IMR-90 (cell line): ENCODE measurements at regions not wholly inside any gene's neighbourhood (a gene's known extent, or its start where the extent isn't known, plus 50 kb on each side); places are given as distances from the start of the nearest gene placed in this dataset.
A peak's percentile ranks its signal among the peaks of the same experiment; 100 is the strongest.

ENCODE experiments used
- ATAC-seq: fragments of 200-7000 bp; cut with Tn5 transposase; 2 replicates; pipeline ENCODE4 v1.9.1; 2020; ENCODE audit warnings: low read depth, mild to moderate bottlenecking, moderate library complexity
- BruUV-seq: library from RNA; stranded (reverse); fragments of 400-500 nt; replicated peaks from 2 replicates; lab custom pipeline; 2021; lab: Mats Ljungman, UMichigan
- CTCF ChIA-PET: fragments of 300-600 bp; formaldehyde crosslinking; extraction: SDS; loops from one replicate; lab custom pipeline; 2021; ENCODE audit warnings: antibody characterized with exemption; lab: Yijun Ruan, JAX
- POLR2A ChIA-PET: fragments of 300-600 bp; sonication (Branson Sonifier 250); formaldehyde crosslinking; loops from one replicate; lab custom pipeline; 2022; ENCODE audit warnings: antibody characterized with exemption; ENCODE audit not compliant: unreplicated experiment; lab: Charles Lee
- DNase-seq: peaks from one replicate; pipeline ENCODE4 v3.0.0; 2013
- H2AFZ ChIP-seq: replicated peaks from 2 replicates; pipeline ENCODE3; 2013; ENCODE audit warnings: low read length, mild to moderate bottlenecking; ENCODE audit not compliant: poor library complexity
- H2AK5ac ChIP-seq: 2 replicates; pipeline ENCODE4 v1.6.1; 2013; ENCODE audit warnings: low read depth, low read length, inconsistent platforms
- H2AK9ac ChIP-seq: replicated peaks from 2 replicates; pipeline ENCODE3; 2013; ENCODE audit warnings: mild to moderate bottlenecking, low read depth, low read length, moderate library complexity; ENCODE audit not compliant: poor library complexity
- H2BK120ac ChIP-seq: 2 replicates; pipeline ENCODE4 v1.6.1; 2013; ENCODE audit warnings: low read depth, low read length, inconsistent platforms
- H2BK15ac ChIP-seq: 3 replicates; pipeline ENCODE4 v1.6.1; 2013; ENCODE audit warnings: low read depth, low read length, inconsistent platforms
- H2BK20ac ChIP-seq: 2 replicates; pipeline ENCODE4 v1.6.1; 2013; ENCODE audit warnings: low read depth, mild to moderate bottlenecking, inconsistent platforms, low read length, moderate library complexity
- H2BK5ac ChIP-seq: 2 replicates; pipeline ENCODE4 v1.6.1; 2013; ENCODE audit warnings: mild to moderate bottlenecking, low read depth, low read length, inconsistent platforms; ENCODE audit not compliant: poor library complexity, severe bottlenecking
- H3K14ac ChIP-seq: replicated peaks from 2 replicates; pipeline ENCODE4 v1.6.1; 2013; ENCODE audit warnings: low read depth, low read length, inconsistent platforms
- H3K18ac ChIP-seq: 2 replicates; pipeline ENCODE4 v1.6.1; 2013; ENCODE audit warnings: low read depth, low read length, control low read depth
- H3K23ac ChIP-seq: 2 replicates; pipeline ENCODE4 v1.6.1; 2013; ENCODE audit warnings: low read depth, low read length, inconsistent platforms
- H3K27ac ChIP-seq: 2 replicates; pipeline ENCODE4 v1.5.1; 2013; ENCODE audit warnings: mild to moderate bottlenecking, control low read depth, low read length; ENCODE audit not compliant: insufficient read depth
- H3K27me3 ChIP-seq: 2 replicates; pipeline ENCODE4 v1.6.1; 2013; ENCODE audit warnings: low read length; ENCODE audit not compliant: control insufficient read depth, insufficient read depth
- H3K36me3 ChIP-seq: 2 replicates; pipeline ENCODE4 v1.6.1; 2013; ENCODE audit warnings: low read length, mixed read lengths; ENCODE audit not compliant: control insufficient read depth, insufficient read depth
- H3K4ac ChIP-seq: 2 replicates; pipeline ENCODE4 v1.6.1; 2013; ENCODE audit warnings: low read depth, low read length, inconsistent platforms
- H3K4me1 ChIP-seq: 2 replicates; pipeline ENCODE4 v1.6.1; 2013; ENCODE audit warnings: low read length, mixed read lengths; ENCODE audit not compliant: control insufficient read depth, insufficient read depth
- H3K4me2 ChIP-seq: 2 replicates; pipeline ENCODE4 v1.6.1; 2013; ENCODE audit warnings: low read depth, mild to moderate bottlenecking, control low read depth, low read length, moderate library complexity
- H3K4me3 ChIP-seq: 2 replicates; pipeline ENCODE4 v1.5.1; 2013; ENCODE audit warnings: low read depth, mild to moderate bottlenecking, control low read depth, low read length, moderate library complexity; ENCODE audit not compliant: insufficient read depth
- H3K56ac ChIP-seq: 2 replicates; pipeline ENCODE4 v1.6.1; 2013; ENCODE audit warnings: low read length, inconsistent platforms; ENCODE audit not compliant: insufficient read depth; ENCODE audit errors: extremely low read depth
- H3K79me1 ChIP-seq, 2 experiments: 2 replicates each; pipeline ENCODE4 v1.6.1; 2013; ENCODE audit warnings: low read length in 2 of 2, inconsistent platforms in 1 of 2, low read depth in 1 of 2
- H3K9ac ChIP-seq: 2 replicates; pipeline ENCODE4 v1.6.1; 2013; ENCODE audit warnings: low read depth, low read length, control low read depth
- H3K9me1 ChIP-seq: 2 replicates; pipeline ENCODE4 v1.6.1; 2013; ENCODE audit warnings: low read length, inconsistent platforms; ENCODE audit not compliant: insufficient read depth
- H3K9me3 ChIP-seq: 2 replicates; pipeline ENCODE4 v1.6.1; 2013; ENCODE audit warnings: low read length; ENCODE audit not compliant: control insufficient read depth, insufficient read depth
- H4K20me1 ChIP-seq: 2 replicates; pipeline ENCODE4 v1.6.1; 2013; ENCODE audit warnings: low read length, inconsistent platforms; ENCODE audit not compliant: insufficient read depth
- H4K5ac ChIP-seq: 2 replicates; pipeline ENCODE4 v1.6.1; 2013; ENCODE audit warnings: mild to moderate bottlenecking, low read depth, low read length, control low read depth
- H4K8ac ChIP-seq, 2 experiments: 2 replicates each; pipeline ENCODE4 v1.6.1; 2013; ENCODE audit warnings: low read depth in 2 of 2, low read length in 2 of 2, control low read depth in 1 of 2, inconsistent platforms in 1 of 2
- H4K91ac ChIP-seq: 2 replicates; pipeline ENCODE4 v1.6.1; 2013; ENCODE audit warnings: low read depth, low read length, inconsistent platforms; ENCODE audit not compliant: insufficient read depth
- BHLHE40 ChIP-seq: fragments of 150-350 bp; IDR thresholded peaks from 2 replicates; pipeline ENCODE4 v1.6.1; 2016; ENCODE audit warnings: mild to moderate bottlenecking, low read depth, low read length
- CEBPB ChIP-seq: IDR thresholded peaks from 2 replicates; pipeline ENCODE4 v1.6.1; 2012; ENCODE audit warnings: low read depth, low read length, improper control_type of control experiment
- CHD1 ChIP-seq: IDR thresholded peaks from 2 replicates; pipeline ENCODE4 v1.6.1; 2012; ENCODE audit warnings: low read depth, low read length, improper control_type of control experiment
- FOS ChIP-seq: fragments of 150-350 bp; IDR thresholded peaks from 2 replicates; pipeline ENCODE4 v1.6.1; 2016; ENCODE audit warnings: low read depth, low read length
- MAFK ChIP-seq: IDR thresholded peaks from 2 replicates; pipeline ENCODE4 v1.6.1; 2012; ENCODE audit warnings: low read depth, low read length, improper control_type of control experiment
- MAZ ChIP-seq: IDR thresholded peaks from 2 replicates; pipeline ENCODE4 v1.6.1; 2012; ENCODE audit warnings: low read depth, mild to moderate bottlenecking, low read length, improper control_type of control experiment, moderate library complexity, borderline replicate concordance
- MXI1 ChIP-seq: IDR thresholded peaks from 2 replicates; pipeline ENCODE4 v1.6.1; 2012; ENCODE audit warnings: low read depth, mild to moderate bottlenecking, low read length, moderate library complexity, borderline replicate concordance
- NFE2L2 ChIP-seq: fragments of 150-350 bp; IDR thresholded peaks from 2 replicates; pipeline ENCODE4 v1.6.1; 2016; ENCODE audit warnings: low read depth, mild to moderate bottlenecking, low read length
- POLR2A ChIP-seq: IDR thresholded peaks from 2 replicates; pipeline ENCODE4 v1.6.1; 2012; ENCODE audit warnings: mild to moderate bottlenecking, low read depth, low read length
- RAD21 ChIP-seq: IDR thresholded peaks from 2 replicates; pipeline ENCODE4 v1.6.1; 2012; ENCODE audit warnings: low read length, improper control_type of control experiment
- RCOR1 ChIP-seq: IDR thresholded peaks from 2 replicates; pipeline ENCODE4 v1.6.1; 2012; ENCODE audit warnings: mild to moderate bottlenecking, low read length, improper control_type of control experiment; ENCODE audit not compliant: insufficient replicate concordance
- RFX5 ChIP-seq: IDR thresholded peaks from 2 replicates; pipeline ENCODE4 v1.8.0; 2012; ENCODE audit warnings: low read depth, mild to moderate bottlenecking, low read length, moderate library complexity
- SMC3 ChIP-seq: fragments of 150-350 bp; IDR thresholded peaks from 2 replicates; pipeline ENCODE4 v1.6.1; 2016; ENCODE audit warnings: low read depth, mild to moderate bottlenecking, antibody characterized with exemption, low read length, moderate library complexity
- WGBS, 2 experiments: methylation state at CpG; one replicate each; pipeline versions ENCODE4 v1.1.5 to v1.1.7; 2013; ENCODE audit warnings: missing lambda C conversion rate in 2 of 2; ENCODE audit not compliant: insufficient read length in 1 of 2; ENCODE audit errors: extremely low coverage in 2 of 2; 5-methylcytosine and 5-hydroxymethylcytosine counted together
- dilution Hi-C: fragments of 300-500 bp; cut with HindIII; formaldehyde crosslinking; loops from one replicate; pipeline ENCODE4 v1.14.3; 2018; ENCODE audit warnings: low sequenced_read_pairs; ENCODE audit not compliant: unreplicated experiment
- in situ Hi-C: fragments of 300-500 bp; cut with MboI; formaldehyde crosslinking; loops from 3 replicates; pipeline ENCODE4 v1.14.3; 2019; ENCODE audit warnings: low sequenced_read_pairs, inconsistent platforms, mixed read lengths
- intact Hi-C: fragments of 100-400 bp; cut with micrococcal nuclease; formaldehyde crosslinking; loops from 2 replicates; pipeline ENCODE4 v1.10.0; 2022
- TF ChIP-seq, protein P1 (sequence below): fragments of 150-350 bp; IDR thresholded peaks from 2 replicates; pipeline ENCODE4 v1.6.1; 2017; ENCODE audit warnings: mild to moderate bottlenecking, antibody characterized with exemption, low read length, low read depth
- TF ChIP-seq, protein P2 (sequence below): conservative IDR thresholded peaks from 2 replicates; pipeline ENCODE4 v1.5.1; 2012; ENCODE audit warnings: mild to moderate bottlenecking, low read depth, low read length, improper control_type of control experiment
- TF ChIP-seq, protein P3 (sequence below): fragments of 150-350 bp; IDR thresholded peaks from 2 replicates; pipeline ENCODE4 v1.6.1; 2016; ENCODE audit warnings: low read depth, mild to moderate bottlenecking, low read length, moderate library complexity, borderline replicate concordance

GRCh38 chr22:27474112-27474571 is 327.4 kb downstream of the MN1 start:
- no peak overlapping the region for H3K9ac ChIP-seq
- peak overlapping the region; percentile 72; the same call in 1 of the 2 replicates for H2AK5ac ChIP-seq
- H2BK120ac ChIP-seq = peak overlapping the region; percentile 87
- CTCF ChIA-PET = interaction anchor here (0.6 to 1.1 kb wide), 2 partner anchors 15 to 638 kb away, joined by 3 to 4 read pairs; no protein-coding TSS in a partner anchor
- dilution Hi-C loops = no loop called here
- H3K27me3 ChIP-seq = peaks cover 7% of the 10 kb centered on the region; the same call in 1 of the 2 replicates
- peak overlapping the region; percentile 87 for H2AK9ac ChIP-seq
- no peaks in the 10 kb centered on the region for H3K79me1 ChIP-seq
- H3K27ac ChIP-seq = no peak overlapping the region
- POLR2A ChIA-PET = no interaction called here
- H2BK15ac ChIP-seq = peak overlapping the region; percentile 54; the same call in 2 of the 3 replicates
- in situ Hi-C loops = no loop called here
- TF ChIP-seq, protein P1, sequence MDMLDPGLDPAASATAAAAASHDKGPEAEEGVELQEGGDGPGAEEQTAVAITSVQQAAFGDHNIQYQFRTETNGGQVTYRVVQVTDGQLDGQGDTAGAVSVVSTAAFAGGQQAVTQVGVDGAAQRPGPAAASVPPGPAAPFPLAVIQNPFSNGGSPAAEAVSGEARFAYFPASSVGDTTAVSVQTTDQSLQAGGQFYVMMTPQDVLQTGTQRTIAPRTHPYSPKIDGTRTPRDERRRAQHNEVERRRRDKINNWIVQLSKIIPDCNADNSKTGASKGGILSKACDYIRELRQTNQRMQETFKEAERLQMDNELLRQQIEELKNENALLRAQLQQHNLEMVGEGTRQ = no peak
- TF ChIP-seq CHD1 (no peak), MAZ (no peak), POLR2A (no peak), MXI1 (no peak), FOS (no peak), BHLHE40 (no peak), SMC3 (no peak), CEBPB (no peak), RCOR1 (no peak), NFE2L2 (no peak), RAD21 (no peak), RFX5 (no peak), MAFK (no peak)
- TF ChIP-seq, protein P2, sequence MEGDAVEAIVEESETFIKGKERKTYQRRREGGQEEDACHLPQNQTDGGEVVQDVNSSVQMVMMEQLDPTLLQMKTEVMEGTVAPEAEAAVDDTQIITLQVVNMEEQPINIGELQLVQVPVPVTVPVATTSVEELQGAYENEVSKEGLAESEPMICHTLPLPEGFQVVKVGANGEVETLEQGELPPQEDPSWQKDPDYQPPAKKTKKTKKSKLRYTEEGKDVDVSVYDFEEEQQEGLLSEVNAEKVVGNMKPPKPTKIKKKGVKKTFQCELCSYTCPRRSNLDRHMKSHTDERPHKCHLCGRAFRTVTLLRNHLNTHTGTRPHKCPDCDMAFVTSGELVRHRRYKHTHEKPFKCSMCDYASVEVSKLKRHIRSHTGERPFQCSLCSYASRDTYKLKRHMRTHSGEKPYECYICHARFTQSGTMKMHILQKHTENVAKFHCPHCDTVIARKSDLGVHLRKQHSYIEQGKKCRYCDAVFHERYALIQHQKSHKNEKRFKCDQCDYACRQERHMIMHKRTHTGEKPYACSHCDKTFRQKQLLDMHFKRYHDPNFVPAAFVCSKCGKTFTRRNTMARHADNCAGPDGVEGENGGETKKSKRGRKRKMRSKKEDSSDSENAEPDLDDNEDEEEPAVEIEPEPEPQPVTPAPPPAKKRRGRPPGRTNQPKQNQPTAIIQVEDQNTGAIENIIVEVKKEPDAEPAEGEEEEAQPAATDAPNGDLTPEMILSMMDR = no peak
- TF ChIP-seq, protein P3, sequence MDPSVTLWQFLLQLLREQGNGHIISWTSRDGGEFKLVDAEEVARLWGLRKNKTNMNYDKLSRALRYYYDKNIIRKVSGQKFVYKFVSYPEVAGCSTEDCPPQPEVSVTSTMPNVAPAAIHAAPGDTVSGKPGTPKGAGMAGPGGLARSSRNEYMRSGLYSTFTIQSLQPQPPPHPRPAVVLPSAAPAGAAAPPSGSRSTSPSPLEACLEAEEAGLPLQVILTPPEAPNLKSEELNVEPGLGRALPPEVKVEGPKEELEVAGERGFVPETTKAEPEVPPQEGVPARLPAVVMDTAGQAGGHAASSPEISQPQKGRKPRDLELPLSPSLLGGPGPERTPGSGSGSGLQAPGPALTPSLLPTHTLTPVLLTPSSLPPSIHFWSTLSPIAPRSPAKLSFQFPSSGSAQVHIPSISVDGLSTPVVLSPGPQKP = no peak
- H2BK5ac ChIP-seq = no peak overlapping the region
- peaks cover 26% of the 10 kb centered on the region for H3K9me1 ChIP-seq
- H3K4me3 ChIP-seq = no peak overlapping the region
- no peak for ATAC-seq
- H3K18ac ChIP-seq = peak overlapping the region; percentile 91; the same call in 1 of the 2 replicates
- peak overlapping the region; percentile 83 for H3K4ac ChIP-seq
- H4K20me1 ChIP-seq = no peaks in the 10 kb centered on the region
- H3K4me1 ChIP-seq = peaks cover 25% of the 10 kb centered on the region
- no peaks in the 10 kb centered on the region for H3K36me3 ChIP-seq
- H3K9me3 ChIP-seq = no peaks in the 10 kb centered on the region
- 94% methylated on average over 2 of the region's 9 CpGs; no CpG with 5 or more reads in 1 of the 2 experiments for WGBS, 2 experiments
- no peak overlapping the region for H3K56ac ChIP-seq
- no peak overlapping the region for H3K4me2 ChIP-seq
- peak overlapping the region; percentile 50 for H4K91ac ChIP-seq
- no peak for DNase-seq
- BruUV-seq = no TSS peak
- intact Hi-C loops = no loop called here
- peak overlapping the region in 1 of 2 experiments; percentile 71; a peak in 2 of 4 replicates for H4K8ac ChIP-seq
- H2BK20ac ChIP-seq = peak overlapping the region; percentile 85
- peak overlapping the region; percentile 4 for H2AFZ ChIP-seq
- no peak overlapping the region for H3K23ac ChIP-seq
- peak overlapping the region; percentile 5 for H3K14ac ChIP-seq
- H4K5ac ChIP-seq = 0 out of 2 replicates have a peak overlapping the region, but pooled peaks have one; percentile 79
